Breast epithelium (tissue), 3 donors: ENCODE measurements at regions not wholly inside any gene's neighbourhood (a gene's known extent, or its start where the extent isn't known, plus 50 kb on each side); places are given as distances from the start of the nearest gene placed in this dataset.

Experiments used
- POLR2A ChIP-seq: fragments of 450-650 bp; IDR thresholded peaks from one replicate; pipeline ENCODE4 v1.6.1; 2016; ENCODE audit warnings: antibody characterized with exemption, mild to moderate bottlenecking, moderate library complexity
- TF ChIP-seq, protein P1 (sequence below), 3 donors: fragments of 450-650 bp; IDR thresholded peaks; one replicate each; pipeline ENCODE4 v1.5.1; 2016 to 2017; ENCODE audit warnings: antibody characterized with exemption in 3 of 3, mild to moderate bottlenecking in 3 of 3, moderate library complexity in 3 of 3

DNA sequence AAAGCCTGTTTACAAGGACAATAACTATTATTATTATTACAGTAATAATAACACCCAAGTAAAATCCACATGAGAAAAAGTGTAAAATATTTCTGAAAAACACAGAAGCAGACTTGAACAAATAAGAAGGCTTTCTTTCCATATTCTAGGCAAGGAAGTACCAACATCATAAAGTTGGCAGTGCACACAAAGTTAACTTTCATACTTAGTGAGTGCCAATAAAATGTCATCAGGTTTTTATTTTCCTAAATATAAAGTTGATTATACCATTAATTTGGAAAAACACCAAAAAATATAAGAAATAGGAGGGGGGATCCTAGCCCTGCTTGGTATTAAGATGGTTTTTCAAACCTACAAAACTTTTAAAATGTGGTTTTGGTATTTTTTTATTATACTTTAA is 161.4 kb downstream of the PRELID2 start:
- TF ChIP-seq, protein P1, sequence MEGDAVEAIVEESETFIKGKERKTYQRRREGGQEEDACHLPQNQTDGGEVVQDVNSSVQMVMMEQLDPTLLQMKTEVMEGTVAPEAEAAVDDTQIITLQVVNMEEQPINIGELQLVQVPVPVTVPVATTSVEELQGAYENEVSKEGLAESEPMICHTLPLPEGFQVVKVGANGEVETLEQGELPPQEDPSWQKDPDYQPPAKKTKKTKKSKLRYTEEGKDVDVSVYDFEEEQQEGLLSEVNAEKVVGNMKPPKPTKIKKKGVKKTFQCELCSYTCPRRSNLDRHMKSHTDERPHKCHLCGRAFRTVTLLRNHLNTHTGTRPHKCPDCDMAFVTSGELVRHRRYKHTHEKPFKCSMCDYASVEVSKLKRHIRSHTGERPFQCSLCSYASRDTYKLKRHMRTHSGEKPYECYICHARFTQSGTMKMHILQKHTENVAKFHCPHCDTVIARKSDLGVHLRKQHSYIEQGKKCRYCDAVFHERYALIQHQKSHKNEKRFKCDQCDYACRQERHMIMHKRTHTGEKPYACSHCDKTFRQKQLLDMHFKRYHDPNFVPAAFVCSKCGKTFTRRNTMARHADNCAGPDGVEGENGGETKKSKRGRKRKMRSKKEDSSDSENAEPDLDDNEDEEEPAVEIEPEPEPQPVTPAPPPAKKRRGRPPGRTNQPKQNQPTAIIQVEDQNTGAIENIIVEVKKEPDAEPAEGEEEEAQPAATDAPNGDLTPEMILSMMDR (IDR thresholded peaks at IDR 0.05) = no peak
- no peak for TF ChIP-seq POLR2A
